Testis (tissue), 2 donors: ENCODE measurements at regions not wholly inside any gene's neighbourhood (a gene's known extent, or its start where the extent isn't known, plus 50 kb on each side); places are given as distances from the start of the nearest gene placed in this dataset.

Experiments
- POLR2A ChIP-seq: fragments of 450-650 bp; IDR thresholded peaks from one replicate; pipeline ENCODE4 v1.6.1; 2017; ENCODE audit warnings: antibody characterized with exemption, mild to moderate bottlenecking, moderate library complexity
- TF ChIP-seq, protein P1 (sequence below), 3 experiments: fragments of 450-650 bp in 2 of 3; fragments of 200-600 bp in 1 of 3; sonication (generic) in 1 of 3; IDR thresholded peaks; one replicate each; pipeline ENCODE4 v1.5.1; 2016 to 2019; ENCODE audit warnings: antibody characterized with exemption in 3 of 3, mild to moderate bottlenecking in 2 of 3, moderate library complexity in 1 of 3

DNA sequence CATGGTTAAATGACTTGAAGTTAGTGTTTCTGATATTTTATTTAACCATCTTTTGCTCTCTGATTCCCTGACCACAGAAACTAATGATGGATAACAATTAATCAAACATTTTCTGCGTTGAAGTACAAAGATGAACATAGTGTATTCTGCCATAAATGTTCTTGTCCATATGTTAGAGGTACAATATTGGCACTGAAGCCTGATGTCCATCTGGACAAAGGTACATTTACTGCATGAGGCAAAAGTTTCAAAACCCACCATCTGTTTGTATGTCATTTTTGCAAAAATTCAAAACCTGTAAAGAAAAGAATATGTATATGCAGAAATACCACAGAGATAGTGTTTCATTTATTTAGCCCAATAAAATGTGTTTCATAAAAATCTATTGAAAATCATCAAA is 861.5 kb downstream of the ANKRD7 start:
- TF ChIP-seq, protein P1, sequence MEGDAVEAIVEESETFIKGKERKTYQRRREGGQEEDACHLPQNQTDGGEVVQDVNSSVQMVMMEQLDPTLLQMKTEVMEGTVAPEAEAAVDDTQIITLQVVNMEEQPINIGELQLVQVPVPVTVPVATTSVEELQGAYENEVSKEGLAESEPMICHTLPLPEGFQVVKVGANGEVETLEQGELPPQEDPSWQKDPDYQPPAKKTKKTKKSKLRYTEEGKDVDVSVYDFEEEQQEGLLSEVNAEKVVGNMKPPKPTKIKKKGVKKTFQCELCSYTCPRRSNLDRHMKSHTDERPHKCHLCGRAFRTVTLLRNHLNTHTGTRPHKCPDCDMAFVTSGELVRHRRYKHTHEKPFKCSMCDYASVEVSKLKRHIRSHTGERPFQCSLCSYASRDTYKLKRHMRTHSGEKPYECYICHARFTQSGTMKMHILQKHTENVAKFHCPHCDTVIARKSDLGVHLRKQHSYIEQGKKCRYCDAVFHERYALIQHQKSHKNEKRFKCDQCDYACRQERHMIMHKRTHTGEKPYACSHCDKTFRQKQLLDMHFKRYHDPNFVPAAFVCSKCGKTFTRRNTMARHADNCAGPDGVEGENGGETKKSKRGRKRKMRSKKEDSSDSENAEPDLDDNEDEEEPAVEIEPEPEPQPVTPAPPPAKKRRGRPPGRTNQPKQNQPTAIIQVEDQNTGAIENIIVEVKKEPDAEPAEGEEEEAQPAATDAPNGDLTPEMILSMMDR (IDR thresholded peaks at IDR 0.05): no peak
- no peak for TF ChIP-seq POLR2A
